MCF 10A (cell line): ENCODE measurements at regions not wholly inside any gene's neighbourhood (a gene's known extent, or its start where the extent isn't known, plus 50 kb on each side); places are given as distances from the start of the nearest gene placed in this dataset.

Experiments
- BruUV-seq: library from RNA; stranded (reverse); fragments of 400-500 nt; replicated peaks from 2 replicates; lab custom pipeline; 2021; lab: Mats Ljungman, UMichigan
- CTCF ChIA-PET: fragments of 300-600 bp; sonication (Branson Sonifier 250); formaldehyde crosslinking; extraction: SDS; loops from one replicate; lab custom pipeline; 2021; ENCODE audit warnings: antibody characterized with exemption, inconsistent platforms; lab: Yijun Ruan, JAX
- POLR2A ChIA-PET: fragments of 300-600, 350-650 bp; sonication (Branson Sonifier 250); formaldehyde crosslinking; extraction: SDS; loops from one replicate; lab custom pipeline; 2020; ENCODE audit warnings: antibody characterized with exemption, inconsistent platforms; lab: Yijun Ruan, JAX
- DNase-seq: peaks from one replicate; pipeline ENCODE4 v3.0.0-alpha.2; 2018; ENCODE audit not compliant: unreplicated experiment
- H3K27ac Mint-ChIP-seq: one replicate; pipeline ENCODE4 v1.8.0; 2022; ENCODE audit warnings: mild to moderate bottlenecking, low read depth, mixed read lengths; ENCODE audit not compliant: unreplicated experiment
- H3K27me3 Mint-ChIP-seq: one replicate; pipeline ENCODE4 v1.8.0; 2022; ENCODE audit warnings: mixed read lengths; ENCODE audit not compliant: insufficient read depth, unreplicated experiment
- H3K36me3 Mint-ChIP-seq: one replicate; pipeline ENCODE4 v1.8.0; 2022; ENCODE audit warnings: mild to moderate bottlenecking, moderate library complexity, mixed read lengths; ENCODE audit not compliant: insufficient read depth, unreplicated experiment
- H3K4me1 Mint-ChIP-seq: one replicate; pipeline ENCODE4 v1.8.0; 2022; ENCODE audit warnings: mixed read lengths; ENCODE audit not compliant: insufficient read depth, unreplicated experiment
- H3K4me3 Mint-ChIP-seq: one replicate; pipeline ENCODE4 v1.8.0; 2022; ENCODE audit warnings: mild to moderate bottlenecking, moderate library complexity, mixed read lengths; ENCODE audit not compliant: unreplicated experiment
- H3K9me3 Mint-ChIP-seq: one replicate; pipeline ENCODE4 v1.8.0; 2022; ENCODE audit warnings: mixed read lengths; ENCODE audit not compliant: unreplicated experiment
- intact Hi-C: fragments of 100-400 bp; cut with micrococcal nuclease; formaldehyde crosslinking; loops from 2 replicates; pipeline ENCODE4 v1.14.1; 2022
- TF ChIP-seq, protein P1 (sequence below): fragments of 200-600 bp; IDR thresholded peaks from one replicate; pipeline ENCODE4 v1.8.0; 2022; ENCODE audit warnings: antibody characterized with exemption, mild to moderate bottlenecking; ENCODE audit not compliant: unreplicated experiment

- ChIA-PET POLR2A (no interaction called here), CTCF (no interaction called here)
- no peak overlapping the region for H3K27ac Mint-ChIP-seq
- no TSS peak for BruUV-seq
- H3K4me3 Mint-ChIP-seq = no peak overlapping the region
- TF ChIP-seq, protein P1, sequence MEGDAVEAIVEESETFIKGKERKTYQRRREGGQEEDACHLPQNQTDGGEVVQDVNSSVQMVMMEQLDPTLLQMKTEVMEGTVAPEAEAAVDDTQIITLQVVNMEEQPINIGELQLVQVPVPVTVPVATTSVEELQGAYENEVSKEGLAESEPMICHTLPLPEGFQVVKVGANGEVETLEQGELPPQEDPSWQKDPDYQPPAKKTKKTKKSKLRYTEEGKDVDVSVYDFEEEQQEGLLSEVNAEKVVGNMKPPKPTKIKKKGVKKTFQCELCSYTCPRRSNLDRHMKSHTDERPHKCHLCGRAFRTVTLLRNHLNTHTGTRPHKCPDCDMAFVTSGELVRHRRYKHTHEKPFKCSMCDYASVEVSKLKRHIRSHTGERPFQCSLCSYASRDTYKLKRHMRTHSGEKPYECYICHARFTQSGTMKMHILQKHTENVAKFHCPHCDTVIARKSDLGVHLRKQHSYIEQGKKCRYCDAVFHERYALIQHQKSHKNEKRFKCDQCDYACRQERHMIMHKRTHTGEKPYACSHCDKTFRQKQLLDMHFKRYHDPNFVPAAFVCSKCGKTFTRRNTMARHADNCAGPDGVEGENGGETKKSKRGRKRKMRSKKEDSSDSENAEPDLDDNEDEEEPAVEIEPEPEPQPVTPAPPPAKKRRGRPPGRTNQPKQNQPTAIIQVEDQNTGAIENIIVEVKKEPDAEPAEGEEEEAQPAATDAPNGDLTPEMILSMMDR = no peak
- H3K9me3 Mint-ChIP-seq = no peaks in the 10 kb centered on the region
- no peaks in the 10 kb centered on the region for H3K36me3 Mint-ChIP-seq
- DNase-seq = no peak
- no peaks in the 10 kb centered on the region for H3K27me3 Mint-ChIP-seq
- no peaks in the 10 kb centered on the region for H3K4me1 Mint-ChIP-seq
- intact Hi-C loops = no loop called here
Measured at GRCh38 chr2:181836583-181836982, 54.9 kb upstream of the ITPRID2 start.

DNA sequence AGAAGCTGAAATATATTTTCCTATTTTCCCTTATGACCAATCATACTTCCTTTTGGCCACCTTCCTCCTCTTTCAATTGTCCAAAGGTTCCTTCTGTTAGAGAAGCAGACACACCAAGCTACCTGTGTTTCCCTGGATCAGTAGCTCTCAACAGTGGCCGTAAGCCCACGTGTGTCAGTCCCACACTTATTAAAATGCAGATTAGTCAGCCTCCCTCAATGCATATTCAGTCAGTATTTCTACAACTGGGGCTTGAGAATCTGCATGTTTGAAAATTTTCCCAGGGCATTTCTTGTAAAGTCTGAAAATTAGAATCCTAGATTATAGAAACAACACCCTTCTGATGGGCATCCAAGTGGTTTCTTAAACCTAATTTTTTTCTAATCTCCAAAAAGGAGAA lies 54.0 kb upstream of the ITPRID2 start:
- POLR2A ChIA-PET = no interaction called here
- TF ChIP-seq, protein P1 = no peak
- no TSS peak for BruUV-seq
- DNase-seq = no peak
- H3K4me1 Mint-ChIP-seq = no peaks in the 10 kb centered on the region
- intact Hi-C loops = no loop called here
- CTCF ChIA-PET = interaction anchor here (0.6 to 0.7 kb wide), 2 partner anchors 21 to 263 kb away, joined by 3 read pairs; no protein-coding TSS in a partner anchor
- no peak overlapping the region for H3K4me3 Mint-ChIP-seq
- no peaks in the 10 kb centered on the region for H3K36me3 Mint-ChIP-seq
- no peaks in the 10 kb centered on the region for H3K27me3 Mint-ChIP-seq
- no peak overlapping the region for H3K27ac Mint-ChIP-seq
- no peaks in the 10 kb centered on the region for H3K9me3 Mint-ChIP-seq

GRCh38 chr2:181839811-181840210 lies 51.7 kb upstream of the ITPRID2 start:
- no peak overlapping the region for H3K27ac Mint-ChIP-seq

GRCh38 chr2:181841079-181841478 lies 50.5 kb upstream of the ITPRID2 start:
- BruUV-seq = no TSS peak
- Mint-ChIP-seq H3K4me3 (no peak overlapping the region), H3K27ac (no peak overlapping the region), H3K4me1 (no peaks in the 10 kb centered on the region), H3K36me3 (no peaks in the 10 kb centered on the region), H3K27me3 (no peaks in the 10 kb centered on the region), H3K9me3 (no peaks in the 10 kb centered on the region)
- CTCF ChIA-PET = no interaction called here
- TF ChIP-seq, protein P1 = no peak
- DNase-seq = no peak
- intact Hi-C loops = no loop called here
- POLR2A ChIA-PET = interaction anchor here (1.7 to 2.4 kb wide), 2 partner anchors 9 to 16 kb away, joined by 6 to 7 read pairs; no protein-coding TSS in a partner anchor

More at GRCh38 chr2:181839811-181840210, 51.7 kb upstream of the ITPRID2 start:
- TF ChIP-seq, protein P1 = no peak
- no peak for DNase-seq
- POLR2A ChIA-PET = interaction anchor here (1.7 to 2.4 kb wide), 2 partner anchors 11 to 18 kb away, joined by 6 to 7 read pairs; no protein-coding TSS in a partner anchor
- no peak overlapping the region for H3K4me3 Mint-ChIP-seq
- CTCF ChIA-PET = no interaction called here
- H3K9me3 Mint-ChIP-seq = no peaks in the 10 kb centered on the region
- H3K27me3 Mint-ChIP-seq = no peaks in the 10 kb centered on the region
- no TSS peak for BruUV-seq
- intact Hi-C loops = no loop called here
- H3K4me1 Mint-ChIP-seq = no peaks in the 10 kb centered on the region
- H3K36me3 Mint-ChIP-seq = no peaks in the 10 kb centered on the region
